ENCODE measurements at regions not wholly inside any gene's neighbourhood (a gene's known extent, or its start where the extent isn't known, plus 50 kb on each side); places are given as distances from the start of the nearest gene placed in this dataset.

GRCh38 chr2:44051593-44052347, 56.0 kb upstream of the LRPPRC start:
- H4K20me1 ChIP-seq (ENCODE audit: insufficient read depth, low read length) = no peaks in the 10 kb centered on the region
- H3K27ac ChIP-seq (ENCODE audit: low read length) = no peak overlapping the region

DNA sequence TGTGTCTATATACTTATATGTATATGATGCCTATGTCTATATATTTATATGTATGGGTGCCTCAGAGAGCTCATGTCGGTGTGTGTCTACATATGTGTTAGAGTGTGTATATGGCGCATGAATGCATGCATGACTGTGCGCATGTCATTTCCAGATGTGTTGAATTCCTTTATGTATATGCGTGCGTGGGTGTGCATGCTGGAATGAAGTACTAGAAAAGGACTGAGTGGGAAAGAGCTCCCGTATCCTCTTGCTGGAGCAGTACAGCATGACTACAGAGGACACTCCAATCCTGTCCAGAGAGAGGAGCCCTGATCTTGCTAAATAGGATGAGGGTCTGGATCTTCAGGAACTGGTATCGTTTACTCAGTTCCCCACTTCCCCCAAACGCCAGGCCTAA, 56.8 kb upstream of the LRPPRC start:
- DNase-seq = no peak
- no peaks in the 10 kb centered on the region for H3K79me2 ChIP-seq (ENCODE audit: insufficient read depth, low read length)
- H3K4me3 ChIP-seq (ENCODE audit: low read depth in 1 of 2, low read length in 2 of 2) = no peak overlapping the region
- no peak overlapping the region for H3K9ac ChIP-seq (ENCODE audit: low read depth, low read length)
- no peaks in the 10 kb centered on the region for H4K20me1 ChIP-seq (ENCODE audit: insufficient read depth, low read length)
- H3K27ac ChIP-seq (ENCODE audit: low read length) = no peak overlapping the region
- H3K27me3 ChIP-seq (ENCODE audit: insufficient read depth, low read length, poor library complexity) = no peaks in the 10 kb centered on the region
- no peak overlapping the region for H3K4me2 ChIP-seq (ENCODE audit: insufficient read depth, low read length)
- no peak for ATAC-seq (ENCODE audit: insufficient read depth, low read depth)
- H3K4me1 ChIP-seq (ENCODE audit: insufficient read depth, low read length) = no peaks in the 10 kb centered on the region
- TF ChIP-seq, protein P1, sequence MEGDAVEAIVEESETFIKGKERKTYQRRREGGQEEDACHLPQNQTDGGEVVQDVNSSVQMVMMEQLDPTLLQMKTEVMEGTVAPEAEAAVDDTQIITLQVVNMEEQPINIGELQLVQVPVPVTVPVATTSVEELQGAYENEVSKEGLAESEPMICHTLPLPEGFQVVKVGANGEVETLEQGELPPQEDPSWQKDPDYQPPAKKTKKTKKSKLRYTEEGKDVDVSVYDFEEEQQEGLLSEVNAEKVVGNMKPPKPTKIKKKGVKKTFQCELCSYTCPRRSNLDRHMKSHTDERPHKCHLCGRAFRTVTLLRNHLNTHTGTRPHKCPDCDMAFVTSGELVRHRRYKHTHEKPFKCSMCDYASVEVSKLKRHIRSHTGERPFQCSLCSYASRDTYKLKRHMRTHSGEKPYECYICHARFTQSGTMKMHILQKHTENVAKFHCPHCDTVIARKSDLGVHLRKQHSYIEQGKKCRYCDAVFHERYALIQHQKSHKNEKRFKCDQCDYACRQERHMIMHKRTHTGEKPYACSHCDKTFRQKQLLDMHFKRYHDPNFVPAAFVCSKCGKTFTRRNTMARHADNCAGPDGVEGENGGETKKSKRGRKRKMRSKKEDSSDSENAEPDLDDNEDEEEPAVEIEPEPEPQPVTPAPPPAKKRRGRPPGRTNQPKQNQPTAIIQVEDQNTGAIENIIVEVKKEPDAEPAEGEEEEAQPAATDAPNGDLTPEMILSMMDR (IDR thresholded peaks at IDR 0.05; ENCODE audit: borderline replicate concordance, extremely low read depth, low read length, poor library complexity, severe bottlenecking) = no peak
- TF ChIP-seq EZH2 (IDR thresholded peaks at IDR 0.05; ENCODE audit: borderline replicate concordance, low read depth, low read length, severe bottlenecking) = no peak
- no peaks in the 10 kb centered on the region for H3K36me3 ChIP-seq (ENCODE audit: insufficient read depth, low read length)
- H3K9me3 ChIP-seq (ENCODE audit: insufficient read depth, low read length, severe bottlenecking) = no peaks in the 10 kb centered on the region
- H2AFZ ChIP-seq (ENCODE audit: low read depth, low read length) = no peak overlapping the region

More at GRCh38 chr2:44051593-44052347, 56.0 kb upstream of the LRPPRC start:
- Histone ChIP-seq H3K9me3 (ENCODE audit: insufficient read depth, low read length, severe bottlenecking) (no peaks in the 10 kb centered on the region), H3K4me1 (ENCODE audit: insufficient read depth, low read length) (no peaks in the 10 kb centered on the region), H3K36me3 (ENCODE audit: insufficient read depth, low read length) (no peaks in the 10 kb centered on the region), H2AFZ (ENCODE audit: low read depth, low read length) (no peak overlapping the region), H3K4me2 (ENCODE audit: insufficient read depth, low read length) (no peak overlapping the region), H3K4me3 (ENCODE audit: low read depth in 1 of 2, low read length in 2 of 2) (no peak overlapping the region), H3K9ac (ENCODE audit: low read depth, low read length) (no peak overlapping the region), H3K27me3 (ENCODE audit: insufficient read depth, low read length, poor library complexity) (no peaks in the 10 kb centered on the region), H3K79me2 (ENCODE audit: insufficient read depth, low read length) (no peaks in the 10 kb centered on the region)
- no peak for ATAC-seq (ENCODE audit: insufficient read depth, low read depth)
- TF ChIP-seq EZH2 (IDR thresholded peaks at IDR 0.05; ENCODE audit: borderline replicate concordance, low read depth, low read length, severe bottlenecking) = no peak
- TF ChIP-seq, protein P1 (IDR thresholded peaks at IDR 0.05; ENCODE audit: borderline replicate concordance, extremely low read depth, low read length, poor library complexity, severe bottlenecking) = no peak
- no peak for DNase-seq

DNA sequence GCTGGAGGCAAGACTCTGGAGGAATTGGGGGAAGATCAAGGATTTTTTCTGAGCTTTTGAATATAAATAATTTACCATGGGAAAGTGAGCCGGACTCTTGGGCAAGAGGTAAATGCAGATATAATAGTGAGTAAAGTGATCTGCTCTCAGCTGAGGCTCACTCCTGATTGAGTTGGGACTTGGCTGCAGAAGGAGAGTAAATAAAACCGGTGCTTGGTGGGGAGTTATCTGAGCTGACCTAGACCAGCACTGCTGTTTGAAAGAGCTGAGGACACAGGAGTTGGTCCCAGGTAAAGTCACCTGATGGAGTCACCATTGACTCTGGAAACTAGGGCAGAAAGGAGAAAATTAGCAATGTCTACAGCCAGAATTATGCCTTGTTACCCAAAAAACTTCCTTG, 57.3 kb upstream of the LRPPRC start:
- H3K9me3 ChIP-seq (ENCODE audit: insufficient read depth, low read length, severe bottlenecking) = no peaks in the 10 kb centered on the region
- DNase-seq = no peak
- H2AFZ ChIP-seq (ENCODE audit: low read depth, low read length) = no peak overlapping the region
- no peaks in the 10 kb centered on the region for H3K4me1 ChIP-seq (ENCODE audit: insufficient read depth, low read length)
- no peaks in the 10 kb centered on the region for H3K79me2 ChIP-seq (ENCODE audit: insufficient read depth, low read length)
- no peak overlapping the region for H3K27ac ChIP-seq (ENCODE audit: low read length)
- no peak overlapping the region for H3K4me3 ChIP-seq (ENCODE audit: low read depth in 1 of 2, low read length in 2 of 2)
- H3K9ac ChIP-seq (ENCODE audit: low read depth, low read length) = no peak overlapping the region
- ATAC-seq (ENCODE audit: insufficient read depth, low read depth) = no peak
- no peak for TF ChIP-seq EZH2 (IDR thresholded peaks at IDR 0.05; ENCODE audit: borderline replicate concordance, low read depth, low read length, severe bottlenecking)
- TF ChIP-seq, protein P1 (IDR thresholded peaks at IDR 0.05; ENCODE audit: borderline replicate concordance, extremely low read depth, low read length, poor library complexity, severe bottlenecking) = no peak
- H4K20me1 ChIP-seq (ENCODE audit: insufficient read depth, low read length) = no peaks in the 10 kb centered on the region
- H3K4me2 ChIP-seq (ENCODE audit: insufficient read depth, low read length) = no peak overlapping the region
- no peaks in the 10 kb centered on the region for H3K36me3 ChIP-seq (ENCODE audit: insufficient read depth, low read length)
- no peaks in the 10 kb centered on the region for H3K27me3 ChIP-seq (ENCODE audit: insufficient read depth, low read length, poor library complexity)

All from DND-41 (cell line).